PC-3 (cell line): ENCODE measurements at regions not wholly inside any gene's neighbourhood (a gene's known extent, or its start where the extent isn't known, plus 50 kb on each side); places are given as distances from the start of the nearest gene placed in this dataset.

Experiments used
- EZH2 ChIP-seq: fragments of 300-600 bp; sonication (generic); IDR thresholded peaks from one replicate; pipeline ENCODE4 v1.6.1; 2017; ENCODE audit warnings: antibody characterized with exemption, mild to moderate bottlenecking, low read length; ENCODE audit not compliant: unreplicated experiment
- EZH2phosphoT487 ChIP-seq: fragments of 300-600 bp; sonication (generic); IDR thresholded peaks from 2 replicates; pipeline ENCODE4 v1.6.1; 2018; ENCODE audit warnings: mild to moderate bottlenecking, antibody characterized with exemption, low read length, borderline replicate concordance
- TF ChIP-seq, protein P1 (sequence below): fragments of 300-600 bp; sonication (generic); conservative IDR thresholded peaks from 2 replicates; pipeline ENCODE4 v1.5.1; 2017; ENCODE audit warnings: antibody characterized with exemption, low read depth, mild to moderate bottlenecking, low read length

DNA sequence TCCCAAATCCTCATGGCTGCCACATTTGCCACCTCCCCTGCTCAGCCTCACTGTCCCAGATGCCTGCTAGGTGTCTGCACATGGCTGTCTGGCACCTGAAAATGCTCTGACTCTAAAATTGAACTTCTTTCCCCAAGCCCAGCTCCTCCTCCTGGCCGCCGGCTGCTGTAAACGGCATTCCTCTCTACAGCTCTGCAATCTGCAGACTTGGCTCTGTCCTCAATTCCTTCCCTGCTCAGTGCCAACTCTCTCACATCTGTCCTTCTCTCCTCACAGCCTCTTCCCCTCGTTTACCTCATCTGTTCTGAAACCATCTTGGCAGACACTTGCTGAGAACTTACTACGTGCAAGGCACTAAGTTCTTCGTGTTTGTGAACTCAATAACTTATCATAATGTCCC is 169.4 kb upstream of the SYT13 start:
- TF ChIP-seq, protein P1, sequence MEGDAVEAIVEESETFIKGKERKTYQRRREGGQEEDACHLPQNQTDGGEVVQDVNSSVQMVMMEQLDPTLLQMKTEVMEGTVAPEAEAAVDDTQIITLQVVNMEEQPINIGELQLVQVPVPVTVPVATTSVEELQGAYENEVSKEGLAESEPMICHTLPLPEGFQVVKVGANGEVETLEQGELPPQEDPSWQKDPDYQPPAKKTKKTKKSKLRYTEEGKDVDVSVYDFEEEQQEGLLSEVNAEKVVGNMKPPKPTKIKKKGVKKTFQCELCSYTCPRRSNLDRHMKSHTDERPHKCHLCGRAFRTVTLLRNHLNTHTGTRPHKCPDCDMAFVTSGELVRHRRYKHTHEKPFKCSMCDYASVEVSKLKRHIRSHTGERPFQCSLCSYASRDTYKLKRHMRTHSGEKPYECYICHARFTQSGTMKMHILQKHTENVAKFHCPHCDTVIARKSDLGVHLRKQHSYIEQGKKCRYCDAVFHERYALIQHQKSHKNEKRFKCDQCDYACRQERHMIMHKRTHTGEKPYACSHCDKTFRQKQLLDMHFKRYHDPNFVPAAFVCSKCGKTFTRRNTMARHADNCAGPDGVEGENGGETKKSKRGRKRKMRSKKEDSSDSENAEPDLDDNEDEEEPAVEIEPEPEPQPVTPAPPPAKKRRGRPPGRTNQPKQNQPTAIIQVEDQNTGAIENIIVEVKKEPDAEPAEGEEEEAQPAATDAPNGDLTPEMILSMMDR = no peak
- TF ChIP-seq EZH2 (no peak), EZH2phosphoT487 (no peak)
